ENCODE measurements at regions not wholly inside any gene's neighbourhood (a gene's known extent, or its start where the extent isn't known, plus 50 kb on each side); places are given as distances from the start of the nearest gene placed in this dataset.

- no peaks in the 10 kb centered on the region for H3K27me3 ChIP-seq (ENCODE audit: low read depth)
- H3K9me3 ChIP-seq (replicated peaks): no peaks in the 10 kb centered on the region
- DNase-seq: no peak
- intact Hi-C loops (cut with micrococcal nuclease): no loop called here
- H3K4me3 ChIP-seq: no peak overlapping the region
- H3K27ac ChIP-seq (replicated peaks): peak overlapping the region; percentile 98
- H3K4me1 ChIP-seq: peaks cover 94% of the 10 kb centered on the region
- no peak for TF ChIP-seq CTCF (IDR thresholded peaks at IDR 0.05; ENCODE audit: borderline replicate concordance)
- no peaks in the 10 kb centered on the region for H3K36me3 ChIP-seq
Observed at GRCh38 chr1:234542211-234542850, 63.4 kb upstream of the TARBP1 start.

- H3K27me3 ChIP-seq (ENCODE audit: low read depth): no peaks in the 10 kb centered on the region
- H3K4me3 ChIP-seq: no peak overlapping the region
- peaks cover 99% of the 10 kb centered on the region for H3K4me1 ChIP-seq
- no peak for TF ChIP-seq CTCF (IDR thresholded peaks at IDR 0.05; ENCODE audit: borderline replicate concordance)
- intact Hi-C loops (cut with micrococcal nuclease): no loop called here
- no peak for DNase-seq
- no peaks in the 10 kb centered on the region for H3K36me3 ChIP-seq
- H3K9me3 ChIP-seq (replicated peaks): no peaks in the 10 kb centered on the region
- H3K27ac ChIP-seq (replicated peaks): peak overlapping the region; percentile 98
Observed at GRCh38 chr1:234541286-234541975, 62.5 kb upstream of the TARBP1 start.

GRCh38 chr1:234540404-234540762 is 61.4 kb upstream of the TARBP1 start:
- intact Hi-C loops (cut with micrococcal nuclease): no loop called here
- H3K36me3 ChIP-seq: no peaks in the 10 kb centered on the region
- H3K9me3 ChIP-seq (replicated peaks): no peaks in the 10 kb centered on the region
- peak overlapping the region; percentile 98 for H3K27ac ChIP-seq (replicated peaks)
- H3K4me3 ChIP-seq: no peak overlapping the region
- peaks cover 99% of the 10 kb centered on the region for H3K4me1 ChIP-seq
- TF ChIP-seq CTCF (IDR thresholded peaks at IDR 0.05; ENCODE audit: borderline replicate concordance): no peak
- DNase-seq: no peak
- no peaks in the 10 kb centered on the region for H3K27me3 ChIP-seq (ENCODE audit: low read depth)

GRCh38 chr1:234539666-234540403 is 60.9 kb upstream of the TARBP1 start:
- no peaks in the 10 kb centered on the region for H3K27me3 ChIP-seq (ENCODE audit: low read depth)
- TF ChIP-seq CTCF (IDR thresholded peaks at IDR 0.05; ENCODE audit: borderline replicate concordance): no peak
- no peak overlapping the region for H3K4me3 ChIP-seq
- H3K27ac ChIP-seq (replicated peaks): peak overlapping the region; percentile 98
- DNase-seq: no peak
- peaks cover 99% of the 10 kb centered on the region for H3K4me1 ChIP-seq
- no peaks in the 10 kb centered on the region for H3K36me3 ChIP-seq
- H3K9me3 ChIP-seq (replicated peaks): no peaks in the 10 kb centered on the region
- intact Hi-C loops (cut with micrococcal nuclease): no loop called here

GRCh38 chr1:234538930-234539649 is 60.1 kb upstream of the TARBP1 start:
- TF ChIP-seq CTCF (IDR thresholded peaks at IDR 0.05; ENCODE audit: borderline replicate concordance): no peak
- H3K4me1 ChIP-seq: peaks cover 100% of the 10 kb centered on the region
- DNase-seq: peak; percentile 67
- intact Hi-C loops (cut with micrococcal nuclease): no loop called here
- no peaks in the 10 kb centered on the region for H3K27me3 ChIP-seq (ENCODE audit: low read depth)
- peak overlapping the region; percentile 98 for H3K27ac ChIP-seq (replicated peaks)
- no peaks in the 10 kb centered on the region for H3K36me3 ChIP-seq
- H3K9me3 ChIP-seq (replicated peaks): no peaks in the 10 kb centered on the region
- no peak overlapping the region for H3K4me3 ChIP-seq

All from left ventricle myocardium inferior (tissue), 1 donor.